ENCODE measurements at regions not wholly inside any gene's neighbourhood (a gene's known extent, or its start where the extent isn't known, plus 50 kb on each side); places are given as distances from the start of the nearest gene placed in this dataset.

DNA sequence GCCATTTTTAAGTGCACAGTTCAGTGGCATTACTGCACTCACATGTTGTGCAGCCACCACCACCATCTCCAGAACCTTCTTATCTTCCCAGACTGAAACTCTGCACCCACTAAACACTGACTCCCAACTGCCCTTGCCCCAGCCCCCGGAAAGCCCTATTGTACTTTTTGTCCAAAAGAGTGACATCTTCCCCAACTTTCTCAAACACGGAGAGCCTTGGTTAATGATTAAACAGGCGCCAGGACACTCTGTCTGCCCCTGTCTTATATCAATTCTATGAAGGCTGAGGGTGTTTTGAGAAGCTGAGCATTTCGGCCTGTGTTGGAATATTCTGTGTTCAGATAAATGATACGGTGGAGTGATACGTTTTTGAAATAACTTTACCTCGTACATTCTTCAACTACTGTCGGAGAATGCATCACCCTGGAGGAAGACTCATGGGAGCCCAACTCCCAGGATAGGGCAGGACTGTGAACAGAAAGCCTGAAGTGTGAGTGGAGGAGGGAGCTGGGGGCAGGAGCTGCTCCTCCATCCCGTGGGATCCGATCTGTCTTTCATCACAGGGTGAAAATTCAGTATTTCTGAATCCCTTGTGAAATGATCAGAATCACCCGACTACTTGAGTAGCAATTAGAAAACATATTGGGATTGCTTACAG is 68.7 kb upstream of the FOXC1 start:
- TF ChIP-seq POLR2A (IDR thresholded peaks at IDR 0.05) (no peak), POLR2AphosphoS5 (IDR thresholded peaks at IDR 0.05) (no peak)
